K562 (cell line): ENCODE measurements at regions not wholly inside any gene's neighbourhood (a gene's known extent, or its start where the extent isn't known, plus 50 kb on each side); places are given as distances from the start of the nearest gene placed in this dataset.

Experiments used
- ATAC-seq: fragments of 200-7000 bp; cut with Tn5 transposase; 3 replicates; pipeline ENCODE4 v1.9.1; 2020; ENCODE audit warnings: moderate library complexity
- BruUV-seq: library from RNA; stranded (reverse); fragments of 400-500 nt; replicated peaks from 2 replicates; lab custom pipeline; 2021; lab: Mats Ljungman, UMichigan
- CTCF ChIA-PET: fragments of 300-600 bp; formaldehyde crosslinking; extraction: SDS; loops from one replicate; lab custom pipeline; 2021; ENCODE audit warnings: low intra/inter-chr PET ratio; lab: Yijun Ruan, JAX
- POLR2A ChIA-PET: fragments of 300-600, 350-650 bp; sonication (Branson Sonifier 250); formaldehyde crosslinking; extraction: SDS; loops from one replicate; lab custom pipeline; 2021; ENCODE audit warnings: antibody characterized with exemption, inconsistent platforms; lab: Yijun Ruan, JAX
- DNase-seq, 4 experiments: peaks; one replicate each; pipeline versions ENCODE4 v3.0.0 to v3.0.0-alpha.2; 2011 to 2018; ENCODE audit warnings: low spot score in 3 of 4, mixed read lengths in 3 of 4; ENCODE audit errors: extremely low read depth in 1 of 4
- FAIRE-seq: peaks from 2 replicates; lab custom pipeline; 2011; peaks lifted over from hg19 to GRCh38; lab: Jason Lieb, UNC
- H2AFZ ChIP-seq: 2 replicates; pipeline ENCODE4 v1.6.0; 2011; ENCODE audit warnings: low read depth, low read length, control low read depth, inconsistent platforms
- H3K27ac ChIP-seq: fragments of 200-600 bp; 3 replicates; pipeline ENCODE4 v1.8.0; 2011; ENCODE audit warnings: low read depth, mild to moderate bottlenecking, control low read depth, inconsistent platforms, low read length, moderate library complexity, mixed read lengths; ENCODE audit errors: extremely low read depth
- H3K27me3 ChIP-seq, 2 experiments: fragments of 300-600 bp in 1 of 2; 2 replicates in 1 of 2; 3 replicates in 1 of 2; pipeline versions ENCODE4 v1.6.0 to v1.8.0; 2011; ENCODE audit warnings: inconsistent platforms in 2 of 2, low read length in 2 of 2, mild to moderate bottlenecking in 1 of 2, mixed read lengths in 1 of 2, moderate library complexity in 1 of 2; ENCODE audit not compliant: control insufficient read depth in 2 of 2, insufficient read depth in 2 of 2
- H3K36me3 ChIP-seq: fragments of 300-600 bp; 3 replicates; pipeline ENCODE4 v1.8.0; 2011; ENCODE audit warnings: mild to moderate bottlenecking, low read length, inconsistent platforms; ENCODE audit not compliant: control insufficient read depth, insufficient read depth
- H3K4me1 ChIP-seq, 2 experiments: fragments of 200-600 bp in 1 of 2; replicated peaks in 1 of 2; 2 replicates in 1 of 2; 3 replicates in 1 of 2; pipeline versions ENCODE4 v1.5.1 to v1.8.0; 2011; ENCODE audit warnings: inconsistent platforms in 2 of 2, low read length in 2 of 2, mild to moderate bottlenecking in 1 of 2, mixed read lengths in 1 of 2, moderate library complexity in 1 of 2; ENCODE audit not compliant: control insufficient read depth in 2 of 2, insufficient read depth in 2 of 2
- H3K4me2 ChIP-seq: 2 replicates; pipeline ENCODE4 v1.6.1; 2011; ENCODE audit warnings: low read length, control low read depth, inconsistent platforms, mixed read lengths; ENCODE audit not compliant: insufficient read depth
- H3K4me3 ChIP-seq: fragments of 200-600 bp; sonication (generic), shearing (Covaris generic); 2 replicates; pipeline ENCODE4 v1.5.1; 2016; ENCODE audit warnings: control low read depth, inconsistent platforms
- H3K79me2 ChIP-seq: fragments of 200-600 bp; 3 replicates; pipeline ENCODE4 v1.8.0; 2011; ENCODE audit warnings: low read length, inconsistent platforms; ENCODE audit not compliant: control insufficient read depth, insufficient read depth
- H3K9ac ChIP-seq, 2 experiments: 2 replicates each; pipeline versions ENCODE4 v1.6.0 to v1.6.1; 2011; ENCODE audit warnings: low read depth in 2 of 2, low read length in 2 of 2, control low read depth in 1 of 2, inconsistent platforms in 1 of 2, mild to moderate bottlenecking in 1 of 2, mixed read lengths in 1 of 2; ENCODE audit not compliant: insufficient read depth in 1 of 2
- H3K9me1 ChIP-seq: one replicate; pipeline ENCODE4 v1.6.0; 2011; ENCODE audit warnings: inconsistent platforms, mild to moderate bottlenecking, low read length, moderate library complexity; ENCODE audit not compliant: control insufficient read depth, insufficient read depth
- H3K9me3 ChIP-seq: replicated peaks from 2 replicates; pipeline ENCODE4 v1.5.1; 2011; ENCODE audit warnings: low read depth, low read length, inconsistent platforms; ENCODE audit not compliant: control insufficient read depth, insufficient read depth
- H4K20me1 ChIP-seq: replicated peaks from 2 replicates; pipeline ENCODE4 v1.6.1; 2011; ENCODE audit warnings: low read length, inconsistent platforms, mixed read lengths; ENCODE audit not compliant: control insufficient read depth, insufficient read depth
- ATF1 ChIP-seq, 2 experiments: fragments of 450-650 bp in 1 of 2; IDR thresholded peaks; 2 replicates each; pipeline ENCODE4 v1.6.1; 2016; ENCODE audit warnings: missing compliant biosample characterization in 1 of 2, missing genetic modification characterization in 1 of 2
- CEBPG ChIP-seq, 3 experiments: fragments of 200-800 bp in 1 of 3; sonication (Bioruptor generic) in 1 of 3; sonication (generic) in 1 of 3; formaldehyde crosslinking in 1 of 3; IDR thresholded peaks in 2 of 3; conservative IDR thresholded peaks in 1 of 3; 2 replicates each; pipeline versions ENCODE4 v1.6.1 to v1.8.0; 2016 to 2022; ENCODE audit warnings: missing compliant biosample characterization in 2 of 3, missing genetic modification characterization in 2 of 3, mild to moderate bottlenecking in 1 of 3, missing genetic modification reagents in 1 of 3
- GABPA ChIP-seq: fragments of 200-800 bp; sonication (Bioruptor generic); conservative IDR thresholded peaks from 2 replicates; pipeline ENCODE4 v1.6.1; 2016; ENCODE audit warnings: low read depth, missing genetic modification characterization, missing compliant biosample characterization
- KAT7 ChIP-seq: sonication (generic); formaldehyde crosslinking; IDR thresholded peaks from 2 replicates; pipeline ENCODE4 v1.8.0; 2022; ENCODE audit warnings: missing genetic modification reagents, mild to moderate bottlenecking, borderline replicate concordance
- MCM2 ChIP-seq: fragments of 450-650 bp; IDR thresholded peaks from 2 replicates; pipeline ENCODE4 v1.6.1; 2017; ENCODE audit warnings: low read depth, mild to moderate bottlenecking
- MECOM ChIP-seq: fragments of 250-450 bp; sonication (Bioruptor Pico); IDR thresholded peaks from 2 replicates; pipeline ENCODE4 v1.8.0; 2022; ENCODE audit warnings: inconsistent platforms
- PRPF4 ChIP-seq: fragments of 200-400 bp; formaldehyde crosslinking; IDR thresholded peaks from one replicate; pipeline ENCODE4 v1.6.1; 2017; ENCODE audit warnings: low read length, low read depth, mild to moderate bottlenecking; ENCODE audit not compliant: insufficient read depth, poor library complexity, severe bottlenecking
- RFX5 ChIP-seq: IDR thresholded peaks from 2 replicates; pipeline ENCODE4 v1.6.1; 2011; ENCODE audit warnings: low read depth, mild to moderate bottlenecking, improper control_type of control experiment, low read length
- ZBTB1 ChIP-seq: sonication (generic); formaldehyde crosslinking; IDR thresholded peaks from 2 replicates; pipeline ENCODE4 v1.8.1; 2023; ENCODE audit warnings: missing genetic modification reagents, low read depth, mild to moderate bottlenecking, borderline replicate concordance
- ZBTB12 ChIP-seq: fragments of 250-450 bp; sonication (Bioruptor Pico); IDR thresholded peaks from 2 replicates; pipeline ENCODE4 v1.4.0; 2020
- ZC3H8 ChIP-seq: fragments of 450-650 bp; IDR thresholded peaks from 2 replicates; pipeline ENCODE4 v1.6.1; 2017
- ZFP36 ChIP-seq: fragments of 150-350 bp; IDR thresholded peaks from 2 replicates; pipeline ENCODE4 v1.6.1; 2018; ENCODE audit warnings: low read length, low read depth; ENCODE audit not compliant: partially characterized antibody
- WGBS: fragments of 100-300 bp; shearing (Covaris generic); methylation state at CpG from one replicate; pipeline ENCODE4 v1.1.6; 2016; ENCODE audit warnings: low coverage, mixed read lengths; ENCODE audit not compliant: insufficient coverage; ENCODE audit errors: missing lambda C conversion rate; 5-methylcytosine and 5-hydroxymethylcytosine counted together
- in situ Hi-C: fragments of 300-500 bp; cut with MboI; formaldehyde crosslinking; loops from 4 replicates; pipeline ENCODE4 v1.15.0; 2018; ENCODE audit warnings: inconsistent platforms, mixed read lengths
- intact Hi-C: fragments of 100-400 bp; cut with micrococcal nuclease; formaldehyde crosslinking; loops from 2 replicates; pipeline ENCODE4 v1.14.2; 2022

- Histone ChIP-seq H3K9me3 (no peaks in the 10 kb centered on the region), H3K36me3 (no peaks in the 10 kb centered on the region), H3K79me2 (no peaks in the 10 kb centered on the region), H3K4me1 (no peaks in the 10 kb centered on the region), H3K9ac (no peak overlapping the region)
- no peak for DNase-seq
- POLR2A ChIA-PET: no interaction called here
- intact Hi-C loops: no loop called here
- TF ChIP-seq ZBTB12 (CRISPR knock-in tag): no peak
- no peak for TF ChIP-seq KAT7 (CRISPR knock-in tag)
- no peak for TF ChIP-seq ZBTB1
- TF ChIP-seq ZC3H8: no peak
- no peak for TF ChIP-seq RFX5
- no peak for TF ChIP-seq PRPF4
- no peak for TF ChIP-seq ATF1 (CRISPR knock-in tag; IDR thresholded peaks at IDR 0.05)
- no peak for TF ChIP-seq ATF1 (tag; IDR thresholded peaks at IDR 0.05)
- no peak for TF ChIP-seq CEBPG (CRISPR knock-in tag; IDR thresholded peaks at IDR 0.05)
- no peak for TF ChIP-seq CEBPG (tag; conservative IDR thresholded peaks at IDR 0.05 in 1 of 2, IDR thresholded peaks at IDR 0.05 in 1 of 2)
- TF ChIP-seq MECOM: no peak
- TF ChIP-seq MCM2: no peak
- no peak for TF ChIP-seq ZFP36
- no peak for TF ChIP-seq GABPA (tag)
- TF ChIP-seq, all 486 proteins: peak for 0
- 21% methylated on average over 5 of the region's 5 CpGs for WGBS
- in situ Hi-C loops: no loop called here
- Histone ChIP-seq H3K27me3 (no peaks in the 10 kb centered on the region; a peak in 1 of 5 replicates), H4K20me1 (no peaks in the 10 kb centered on the region), H3K27ac (no peak overlapping the region), H3K4me2 (no peak overlapping the region), H3K9me1 (no peaks in the 10 kb centered on the region), H2AFZ (no peak overlapping the region), H3K4me3 (no peak overlapping the region)
- CTCF ChIA-PET: no interaction called here
- BruUV-seq: no TSS peak
- ATAC-seq (no peak), FAIRE-seq (no peak)
These were observed 161.7 kb downstream of the AKR1D1 start for GRCh38 chr7:138237995-138238394.
